RPMI8226 (cell line): ENCODE measurements at regions not wholly inside any gene's neighbourhood (a gene's known extent, or its start where the extent isn't known, plus 50 kb on each side); places are given as distances from the start of the nearest gene placed in this dataset.
"Not testable (repeated sequence)": the region's sequence is repeated elsewhere in the genome, so short reads cannot be mapped to it uniquely, and the experiment has no call there.

ENCODE experiments used
- DNase-seq: peaks from one replicate; pipeline ENCODE4 v3.0.0-alpha.2; 2015

DNA sequence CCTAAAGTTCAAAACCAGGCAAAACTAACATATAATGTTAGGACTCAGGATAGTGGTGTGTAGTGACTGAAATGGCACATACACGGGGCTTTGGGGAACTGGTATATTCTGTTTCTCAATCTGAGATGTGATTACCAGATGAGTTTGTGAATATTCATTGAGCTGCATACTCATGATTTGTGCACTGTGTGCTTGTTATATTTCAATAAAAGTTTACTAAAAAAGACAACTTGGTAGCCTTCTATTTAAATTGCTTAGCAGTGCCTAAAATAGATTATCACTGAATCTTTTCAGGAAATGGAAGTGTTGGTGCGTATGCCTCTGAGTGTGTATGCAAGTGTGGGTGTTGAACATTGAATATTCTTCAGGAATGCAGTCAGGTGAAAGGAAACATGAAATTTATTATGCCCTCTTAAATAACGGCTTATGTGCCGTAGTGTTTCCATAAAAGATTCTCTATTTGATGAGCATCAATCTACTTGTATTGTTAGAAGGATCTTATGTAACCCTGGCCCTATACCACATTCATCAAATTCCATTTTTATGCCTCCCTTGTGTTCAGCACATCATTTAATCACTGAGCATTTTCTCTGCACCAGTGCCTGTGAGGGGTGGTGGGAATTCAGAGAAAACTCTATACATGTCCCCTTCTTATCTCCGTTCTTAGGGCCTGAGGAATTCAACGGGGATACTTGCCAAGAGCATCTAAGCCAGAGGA, 82.6 kb upstream of the AUTS2 start:
- DNase-seq, result no peak

- no peak for DNase-seq
These were observed 81.9 kb upstream of the AUTS2 start for GRCh38 chr7:69516238-69516820.

GRCh38 chr7:69517985-69518704, 80.1 kb upstream of the AUTS2 start:
- no peak for DNase-seq

DNA sequence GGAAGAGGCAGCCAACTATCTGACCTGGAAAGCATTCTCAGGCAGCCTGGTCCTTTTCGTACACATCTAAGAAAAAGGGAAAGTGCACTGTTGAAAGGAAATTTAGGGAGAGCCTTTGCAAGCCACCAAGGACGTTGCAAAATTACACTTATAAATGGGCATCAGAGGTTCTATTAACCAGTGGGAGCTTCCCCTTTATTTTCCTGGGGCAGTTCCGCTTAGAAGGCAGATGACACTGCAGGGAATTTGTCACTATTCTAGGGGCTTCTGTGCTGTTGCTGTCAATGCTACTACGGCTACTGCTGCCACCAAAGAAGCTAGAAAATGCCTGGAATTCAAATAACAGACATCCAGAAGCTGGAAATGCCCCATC, 79.6 kb upstream of the AUTS2 start:
- no peak for DNase-seq

GRCh38 chr7:69526570-69526969, 71.7 kb upstream of the AUTS2 start:
- DNase-seq, result no peak

DNA sequence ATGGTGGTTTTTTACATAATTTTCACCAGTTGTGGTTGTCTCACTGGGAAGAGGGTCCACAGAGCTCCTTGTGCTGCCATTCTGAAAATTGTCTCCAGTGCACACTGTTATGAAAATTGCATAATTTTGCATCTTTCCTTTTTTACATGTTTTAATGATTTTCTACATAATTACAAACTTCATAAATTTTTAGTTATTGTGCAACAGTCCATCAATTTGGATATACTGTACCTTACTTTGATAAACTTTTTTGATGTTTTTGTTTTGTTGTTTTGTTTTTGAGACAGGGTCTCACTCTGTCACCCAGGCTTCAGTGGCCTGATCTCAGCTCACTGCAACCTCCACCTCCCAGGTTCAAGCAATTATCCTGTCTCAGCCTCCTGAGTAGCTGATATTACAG, 70.6 kb upstream of the AUTS2 start:
- no peak for DNase-seq

GRCh38 chr7:69531050-69531449, 67.2 kb upstream of the AUTS2 start:
- DNase-seq, result no peak

DNA sequence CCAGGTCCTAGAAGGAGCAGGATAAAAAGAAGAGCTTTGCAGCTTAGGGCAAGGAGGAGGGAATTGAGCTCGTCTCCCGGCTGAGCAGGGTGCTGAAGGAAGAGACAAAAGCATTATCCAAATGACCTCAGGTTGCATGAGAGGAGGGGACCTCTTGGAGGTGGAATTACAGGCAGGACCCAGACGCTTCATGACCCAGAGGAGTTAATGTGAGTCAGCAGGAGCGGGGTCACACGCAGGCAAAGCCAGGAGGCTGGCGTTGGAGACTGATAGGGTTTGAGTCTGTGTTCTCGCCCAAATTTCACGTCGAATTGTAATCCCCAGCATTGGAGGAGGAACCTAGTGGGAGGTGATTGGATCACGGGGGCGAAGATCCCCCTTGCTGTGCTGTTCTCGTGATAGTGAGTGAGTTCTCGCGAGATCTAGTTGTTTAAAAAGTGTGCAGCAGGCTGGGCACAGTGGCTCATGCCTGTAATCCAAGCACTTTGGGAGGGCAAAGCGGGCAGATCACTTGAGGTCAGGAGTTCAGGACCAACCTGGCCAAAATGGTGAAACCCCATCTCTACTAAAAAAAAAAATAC, 63.7 kb upstream of the AUTS2 start:
- DNase-seq, result no peak

DNA sequence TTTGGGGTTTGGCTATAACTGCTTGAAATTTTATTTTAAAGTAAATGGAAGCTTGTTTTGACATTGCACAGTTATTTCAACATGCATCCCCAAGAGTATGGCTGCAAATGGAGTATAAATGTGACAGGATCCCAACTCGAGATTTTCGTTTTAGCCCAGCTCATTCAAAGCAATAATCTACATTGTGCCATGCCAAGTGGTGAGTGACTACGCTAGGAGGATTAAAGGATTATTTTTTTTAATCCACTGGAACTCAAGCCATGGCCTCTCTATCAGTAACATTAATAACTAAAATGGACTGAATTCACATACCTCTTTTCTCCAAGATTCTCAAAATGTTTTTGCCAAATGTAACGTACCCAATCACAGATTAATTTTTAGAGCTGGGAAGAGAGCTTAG, 60.6 kb upstream of the AUTS2 start:
- DNase-seq, result no peak

DNA sequence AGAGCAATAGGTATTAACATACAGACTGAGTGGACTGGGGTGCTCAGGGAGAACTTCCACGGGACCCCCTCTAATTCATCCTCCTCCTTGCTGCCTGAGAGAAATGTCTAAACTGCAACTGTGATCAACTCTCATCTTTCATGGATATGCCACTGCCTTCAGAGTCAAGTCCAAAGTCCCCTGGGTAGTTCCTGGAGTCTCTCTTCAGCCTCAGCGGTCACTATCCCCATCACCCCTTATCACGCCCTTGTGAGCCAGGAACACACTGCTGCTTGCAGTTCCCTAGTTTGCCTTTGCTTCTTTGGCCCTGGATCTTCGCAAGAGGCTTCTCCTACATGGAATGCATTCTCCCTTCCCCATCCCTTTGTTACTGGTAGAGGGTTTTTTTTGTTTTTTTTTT, 58.7 kb upstream of the AUTS2 start:
- DNase-seq, result no peak

DNA sequence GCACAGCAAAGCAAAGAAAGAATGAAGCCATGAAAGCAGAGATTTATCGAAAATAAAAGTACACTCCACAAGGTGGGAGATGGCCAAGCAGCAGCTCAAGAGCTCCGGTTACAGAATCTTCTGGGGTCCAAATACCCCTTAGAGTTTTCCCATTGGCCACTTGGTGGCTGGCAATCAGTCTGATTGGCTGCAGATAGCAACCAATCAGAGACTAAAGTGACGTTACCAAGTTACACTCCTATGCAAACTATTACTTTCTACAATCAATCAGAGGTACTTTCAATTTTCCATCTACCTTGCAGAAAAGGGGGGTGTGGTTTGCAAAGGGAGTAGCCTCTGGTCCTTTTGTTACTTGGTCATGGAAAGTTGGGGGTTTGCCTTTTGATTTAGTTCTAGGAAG, 58.0 kb upstream of the AUTS2 start:
- no peak for DNase-seq

- not testable (repeated sequence) for DNase-seq
These were observed 56.4 kb upstream of the AUTS2 start for GRCh38 chr7:69541779-69542432.

DNA sequence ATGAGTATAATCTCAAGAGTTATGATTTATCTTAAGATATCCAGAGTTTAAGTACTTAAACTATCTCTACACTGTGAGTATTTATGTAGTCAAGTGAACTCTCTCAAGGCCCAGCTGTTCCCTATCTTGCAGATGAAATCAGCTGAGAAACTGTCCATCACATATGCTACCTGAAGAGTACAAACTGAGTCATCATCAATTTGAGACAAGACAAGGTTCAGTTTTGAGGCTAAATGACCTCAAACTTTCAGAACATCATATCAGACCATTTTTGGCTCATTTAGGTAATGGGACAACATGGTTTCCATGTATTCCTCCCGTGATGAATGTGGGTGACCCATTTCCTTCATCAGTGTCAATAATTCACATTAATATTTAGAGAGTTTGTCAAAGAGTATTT, 53.1 kb upstream of the AUTS2 start:
- DNase-seq, result no peak
